D341Med (cell line): ENCODE measurements at regions not wholly inside any gene's neighbourhood (a gene's known extent, or its start where the extent isn't known, plus 50 kb on each side); places are given as distances from the start of the nearest gene placed in this dataset.
"Not testable (repeated sequence)": the region's sequence is repeated elsewhere in the genome, so short reads cannot be mapped to it uniquely, and the experiment has no call there.

Source experiments
- DNase-seq: peaks from one replicate; pipeline ENCODE4 v3.0.0; 2012; ENCODE audit warnings: low spot score

- no peak for DNase-seq
Measured at GRCh38 chr20:12824328-12825225, 184.2 kb upstream of the SPTLC3 start.

- no peak for DNase-seq
Measured at GRCh38 chr20:12825226-12825595, 183.6 kb upstream of the SPTLC3 start.

GRCh38 chr20:12827816-12828385 lies 180.9 kb upstream of the SPTLC3 start:
- DNase-seq: no peak

GRCh38 chr20:12829170-12829569 lies 179.6 kb upstream of the SPTLC3 start:
- no peak for DNase-seq

GRCh38 chr20:12833861-12834260 lies 174.9 kb upstream of the SPTLC3 start:
- no peak for DNase-seq

- DNase-seq: no peak
Measured at GRCh38 chr20:12835999-12836398, 172.8 kb upstream of the SPTLC3 start.

GRCh38 chr20:12837646-12838045 lies 171.1 kb upstream of the SPTLC3 start:
- DNase-seq: no peak

- no peak for DNase-seq
Measured at GRCh38 chr20:12838261-12838866, 170.4 kb upstream of the SPTLC3 start.

- DNase-seq: no peak
Measured at GRCh38 chr20:12847872-12848271, 160.9 kb upstream of the SPTLC3 start.

GRCh38 chr20:12849225-12849910 lies 159.4 kb upstream of the SPTLC3 start:
- DNase-seq: no peak

GRCh38 chr20:12857643-12858042 lies 151.1 kb upstream of the SPTLC3 start:
- DNase-seq: not testable (repeated sequence)

GRCh38 chr20:12860619-12861247 lies 148.0 kb upstream of the SPTLC3 start:
- no peak for DNase-seq

GRCh38 chr20:12869669-12870068 lies 139.1 kb upstream of the SPTLC3 start:
- no peak for DNase-seq

GRCh38 chr20:12870588-12870987 lies 138.2 kb upstream of the SPTLC3 start:
- no peak for DNase-seq

- DNase-seq: no peak
Measured at GRCh38 chr20:12874933-12875332, 133.8 kb upstream of the SPTLC3 start.

- no peak for DNase-seq
Measured at GRCh38 chr20:12875510-12875909, 133.3 kb upstream of the SPTLC3 start.

- DNase-seq: no peak
Measured at GRCh38 chr20:12882832-12883506, 125.8 kb upstream of the SPTLC3 start.

GRCh38 chr20:12883507-12883885 lies 125.3 kb upstream of the SPTLC3 start:
- no peak for DNase-seq

GRCh38 chr20:12886618-12887363 lies 122.0 kb upstream of the SPTLC3 start:
- DNase-seq: no peak

GRCh38 chr20:12891643-12892042 lies 117.1 kb upstream of the SPTLC3 start:
- DNase-seq: no peak

GRCh38 chr20:12893019-12893418 lies 115.8 kb upstream of the SPTLC3 start:
- DNase-seq: no peak
